ENCODE measurements at regions not wholly inside any gene's neighbourhood (a gene's known extent, or its start where the extent isn't known, plus 50 kb on each side); places are given as distances from the start of the nearest gene placed in this dataset.

DNA sequence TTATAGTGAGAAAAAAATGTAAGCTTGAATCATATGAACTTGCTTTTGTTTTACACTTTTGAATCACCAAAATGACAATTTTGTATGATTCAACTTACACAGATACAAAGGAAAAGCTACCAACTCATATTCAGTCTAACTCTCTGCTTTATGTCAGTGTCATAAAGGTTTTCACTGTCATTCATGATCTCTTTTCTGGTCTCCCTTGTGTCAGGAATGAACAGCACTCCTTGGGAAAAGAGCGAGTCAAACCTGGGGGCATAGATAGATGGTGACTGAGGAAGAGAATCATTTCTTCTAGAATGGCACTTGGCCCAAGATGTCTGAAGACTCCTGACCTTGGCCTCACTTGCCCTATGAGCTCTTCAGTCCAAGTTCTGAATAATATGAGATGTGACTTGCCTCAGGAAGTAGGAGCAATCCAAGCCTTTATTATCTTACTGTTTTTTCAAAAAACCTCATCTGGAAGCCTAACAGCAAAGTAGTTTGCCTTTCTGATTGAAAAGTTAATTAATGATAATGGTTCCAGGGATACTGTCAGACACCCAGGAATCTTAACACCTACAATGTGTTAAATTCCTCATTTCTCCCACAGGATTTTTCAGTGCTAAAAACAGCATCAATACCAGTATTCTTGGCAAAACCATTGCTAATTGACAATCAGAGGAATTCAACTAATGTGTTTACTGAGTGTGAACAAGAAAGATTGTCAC lies 270.0 kb upstream of the HSF2 start:
- TF ChIP-seq, protein P1, sequence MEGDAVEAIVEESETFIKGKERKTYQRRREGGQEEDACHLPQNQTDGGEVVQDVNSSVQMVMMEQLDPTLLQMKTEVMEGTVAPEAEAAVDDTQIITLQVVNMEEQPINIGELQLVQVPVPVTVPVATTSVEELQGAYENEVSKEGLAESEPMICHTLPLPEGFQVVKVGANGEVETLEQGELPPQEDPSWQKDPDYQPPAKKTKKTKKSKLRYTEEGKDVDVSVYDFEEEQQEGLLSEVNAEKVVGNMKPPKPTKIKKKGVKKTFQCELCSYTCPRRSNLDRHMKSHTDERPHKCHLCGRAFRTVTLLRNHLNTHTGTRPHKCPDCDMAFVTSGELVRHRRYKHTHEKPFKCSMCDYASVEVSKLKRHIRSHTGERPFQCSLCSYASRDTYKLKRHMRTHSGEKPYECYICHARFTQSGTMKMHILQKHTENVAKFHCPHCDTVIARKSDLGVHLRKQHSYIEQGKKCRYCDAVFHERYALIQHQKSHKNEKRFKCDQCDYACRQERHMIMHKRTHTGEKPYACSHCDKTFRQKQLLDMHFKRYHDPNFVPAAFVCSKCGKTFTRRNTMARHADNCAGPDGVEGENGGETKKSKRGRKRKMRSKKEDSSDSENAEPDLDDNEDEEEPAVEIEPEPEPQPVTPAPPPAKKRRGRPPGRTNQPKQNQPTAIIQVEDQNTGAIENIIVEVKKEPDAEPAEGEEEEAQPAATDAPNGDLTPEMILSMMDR (IDR thresholded peaks at IDR 0.05; ENCODE audit: low read depth, low read length): no peak
- H3K4me3 ChIP-seq (ENCODE audit: low read depth, low read length): no peak overlapping the region

DNA sequence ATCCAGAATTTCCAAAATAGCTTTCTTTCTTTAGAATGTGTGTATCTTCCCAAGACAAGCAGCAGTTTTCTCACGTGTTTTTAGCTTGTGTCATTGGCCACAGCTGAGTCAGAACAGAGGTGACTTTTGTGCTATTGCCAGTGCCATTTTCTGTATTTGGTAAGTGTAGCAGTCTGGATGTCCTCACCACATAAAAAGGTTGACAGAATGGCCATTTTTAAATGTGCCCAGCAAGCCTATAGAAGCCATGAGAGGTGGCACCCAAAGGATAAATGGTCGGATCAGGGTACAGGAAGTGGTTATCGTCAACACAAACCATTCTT lies 269.5 kb upstream of the HSF2 start:
- TF ChIP-seq, protein P1 (IDR thresholded peaks at IDR 0.05; ENCODE audit: low read depth, low read length): no peak
- H3K4me3 ChIP-seq (ENCODE audit: low read depth, low read length): no peak overlapping the region

DNA sequence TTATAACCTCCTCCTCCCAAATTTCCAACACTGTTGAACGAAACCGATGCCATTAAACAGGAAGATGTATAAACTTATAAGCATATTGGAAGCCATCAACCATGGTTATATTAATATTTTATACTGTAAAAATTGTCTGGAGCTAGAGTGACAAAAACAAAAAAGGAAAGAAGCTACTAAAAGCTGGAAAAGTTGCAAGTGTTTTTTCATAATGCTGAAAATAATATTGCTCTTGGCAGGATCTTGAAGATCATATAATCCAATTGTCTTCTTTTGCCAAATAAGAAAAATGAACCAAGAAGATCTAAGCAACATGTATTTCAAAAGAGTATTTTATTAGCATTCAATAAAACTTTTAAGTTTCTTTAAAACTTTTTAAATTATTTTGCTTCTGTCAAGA lies 268.9 kb upstream of the HSF2 start:
- TF ChIP-seq, protein P1 (IDR thresholded peaks at IDR 0.05; ENCODE audit: low read depth, low read length): no peak
- no peak overlapping the region for H3K4me3 ChIP-seq (ENCODE audit: low read depth, low read length)

DNA sequence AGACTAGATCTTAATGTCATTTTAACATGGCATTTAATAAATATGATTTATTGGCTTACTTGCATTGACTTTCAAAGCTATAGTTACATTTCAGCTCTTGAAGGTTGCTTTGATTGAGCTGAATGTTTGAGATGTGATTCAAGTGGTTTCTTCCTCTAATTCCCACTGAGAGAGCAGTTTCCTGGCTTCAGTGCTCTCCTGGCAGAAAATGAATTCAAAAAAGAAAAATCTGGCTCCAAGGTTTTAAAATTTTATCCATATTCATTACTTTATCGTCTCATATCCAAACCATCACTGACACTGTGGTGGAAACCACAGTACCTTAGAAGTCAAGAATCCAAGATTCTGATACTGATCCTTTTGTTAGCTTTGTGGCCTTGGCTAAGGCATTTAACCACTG lies 263.1 kb upstream of the HSF2 start:
- TF ChIP-seq, protein P1 (IDR thresholded peaks at IDR 0.05; ENCODE audit: low read depth, low read length): no peak

DNA sequence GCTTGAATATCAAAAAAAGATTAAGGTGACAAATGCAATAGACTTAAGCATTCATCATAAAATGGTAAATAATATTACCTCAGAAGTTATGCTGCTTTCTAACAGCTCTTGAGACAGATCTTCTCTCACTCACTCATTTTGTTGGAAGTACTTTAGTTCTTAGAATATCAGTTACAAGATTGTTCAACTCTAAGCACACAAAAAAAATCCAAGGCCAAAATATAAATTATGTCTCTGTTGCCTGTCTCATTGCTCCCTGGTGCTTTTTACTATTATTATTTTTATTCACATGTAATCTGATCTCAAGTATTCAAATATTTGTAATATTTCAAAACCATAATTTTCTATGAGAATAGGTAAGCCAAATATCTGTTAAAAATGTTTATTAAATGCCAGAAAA lies 259.4 kb upstream of the HSF2 start:
- H3K4me3 ChIP-seq (ENCODE audit: low read depth, low read length): no peak overlapping the region
- TF ChIP-seq, protein P1 (IDR thresholded peaks at IDR 0.05; ENCODE audit: low read depth, low read length): no peak

More for the DNA sequence above, 263.1 kb upstream of the HSF2 start:
- H3K4me3 ChIP-seq (ENCODE audit: low read depth, low read length): no peak overlapping the region

DNA sequence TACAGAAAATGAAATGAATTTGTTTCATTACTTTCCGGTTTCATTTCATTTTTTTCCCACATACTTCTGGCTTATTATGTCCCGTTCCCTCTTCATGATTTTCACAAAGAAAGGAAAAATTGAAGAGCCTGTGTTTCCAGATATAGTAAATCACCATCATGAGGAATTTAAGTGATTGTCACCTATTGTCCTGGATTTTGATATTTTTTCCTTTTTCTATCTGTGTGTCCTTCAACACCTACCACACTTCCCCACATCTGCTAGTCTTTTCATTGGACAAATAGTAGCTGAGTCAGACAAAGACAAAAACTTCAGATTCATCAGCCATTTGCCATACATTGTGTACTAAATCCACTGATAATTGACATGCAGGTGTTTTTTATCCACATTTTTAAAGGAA lies 258.2 kb upstream of the HSF2 start:
- H3K4me3 ChIP-seq (ENCODE audit: low read depth, low read length): no peak overlapping the region
- TF ChIP-seq, protein P1 (IDR thresholded peaks at IDR 0.05; ENCODE audit: low read depth, low read length): no peak

DNA sequence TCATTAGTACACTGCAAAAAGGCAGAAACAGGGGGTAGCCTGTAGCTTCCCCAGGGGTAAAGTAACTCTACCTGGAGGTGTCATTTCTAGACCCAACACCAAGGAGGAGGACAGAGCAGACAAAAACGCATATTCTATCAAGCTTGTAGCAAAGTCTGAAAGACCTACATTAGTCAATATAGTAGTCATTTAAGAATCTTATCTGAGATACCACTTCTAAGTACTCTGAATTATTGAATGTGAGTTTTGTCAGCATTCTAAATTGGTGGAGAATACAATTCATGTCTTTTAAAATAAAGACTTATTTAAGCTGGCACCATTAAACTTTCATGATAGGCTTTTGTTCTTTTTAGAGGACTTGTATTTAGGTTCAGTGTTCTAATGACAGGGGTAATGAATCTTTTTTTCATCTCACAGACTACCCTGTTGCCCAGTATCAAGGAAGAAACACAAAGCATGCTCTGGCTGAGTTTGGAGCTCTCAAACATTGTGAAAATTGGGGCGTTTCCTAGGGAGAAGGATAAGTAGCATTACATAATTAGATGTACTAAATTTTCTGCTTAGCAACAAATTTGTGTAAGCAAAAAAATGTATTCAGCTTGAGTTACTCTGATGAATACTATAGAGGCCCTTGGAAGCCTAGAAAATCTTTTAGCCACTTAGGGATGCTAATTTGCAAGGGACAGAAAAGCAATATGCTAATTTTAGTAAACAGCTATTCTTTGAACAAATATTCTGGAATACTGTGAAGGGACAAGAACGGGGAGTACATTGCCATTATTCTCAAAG lies 255.4 kb upstream of the HSF2 start:
- TF ChIP-seq, protein P1 (IDR thresholded peaks at IDR 0.05; ENCODE audit: low read depth, low read length): no peak
- H3K4me3 ChIP-seq (ENCODE audit: low read depth, low read length): no peak overlapping the region

Measured in WI38 (cell line).